Activated T-helper 1 cell treated with anti-CD3 and anti-CD28 coated beads, Interleukin-12 subunit alpha, Interleukin-12 subunit beta, Interleukin-2, Interleukin-4 antibody, amounts not matched to agents 30 ng/mL and 10 ng/mL and 1 ng/mL, durations not matched to agents 14 hours and 24 hours and 36 hours (primary cell): ENCODE measurements at regions not wholly inside any gene's neighbourhood (a gene's known extent, or its start where the extent isn't known, plus 50 kb on each side); places are given as distances from the start of the nearest gene placed in this dataset.

Experiments
- DNase-seq: peaks from one replicate; pipeline ENCODE4 v3.0.0; 2021; ENCODE audit warnings: low spot score
- H3K27ac Mint-ChIP-seq: one replicate; pipeline ENCODE4 v1.8.0; 2021; ENCODE audit warnings: mild to moderate bottlenecking, mixed read lengths
- H3K27me3 Mint-ChIP-seq: one replicate; pipeline ENCODE4 v1.8.0; 2022; ENCODE audit warnings: mild to moderate bottlenecking, moderate library complexity, mixed read lengths; ENCODE audit not compliant: insufficient read depth
- H3K36me3 Mint-ChIP-seq: one replicate; pipeline ENCODE4 v1.8.0; 2021; ENCODE audit warnings: low read depth, mixed read lengths
- H3K4me1 Mint-ChIP-seq: one replicate; pipeline ENCODE4 v1.8.0; 2021; ENCODE audit warnings: low read depth, mixed read lengths
- H3K4me3 Mint-ChIP-seq: one replicate; pipeline ENCODE4 v1.8.0; 2021; ENCODE audit warnings: mild to moderate bottlenecking, moderate library complexity, mixed read lengths
- H3K9me3 Mint-ChIP-seq: one replicate; pipeline ENCODE4 v1.8.0; 2021; ENCODE audit warnings: mixed read lengths
- intact Hi-C: fragments of 100-400 bp; cut with micrococcal nuclease; formaldehyde crosslinking; loops from one replicate; pipeline ENCODE4 v1.15.1; 2024

DNA sequence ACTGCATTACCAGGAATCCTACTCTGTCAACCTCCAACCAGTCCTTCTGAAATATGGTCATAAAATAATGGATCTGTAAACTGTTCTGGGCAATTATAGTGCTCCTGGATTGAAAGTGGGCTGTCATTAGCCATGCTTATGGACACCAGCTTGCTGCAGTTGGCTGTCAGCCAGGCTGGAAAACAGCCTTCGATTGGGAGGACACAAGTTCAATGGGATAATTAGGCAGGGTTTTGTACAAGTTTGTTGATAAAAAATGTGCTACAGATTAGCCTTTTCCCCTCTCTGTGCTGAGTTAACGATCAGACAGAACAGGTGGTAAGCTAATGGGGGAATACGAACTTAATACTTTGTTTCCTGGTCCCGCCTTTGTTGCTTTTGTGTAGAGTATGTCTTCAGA, 413.9 kb downstream of the DUSP10 start:
- no peaks in the 10 kb centered on the region for H3K27me3 Mint-ChIP-seq
- no peaks in the 10 kb centered on the region for H3K36me3 Mint-ChIP-seq
- H3K4me3 Mint-ChIP-seq, result no peak overlapping the region
- intact Hi-C loops, result no loop called here
- H3K27ac Mint-ChIP-seq, result no peak overlapping the region
- no peaks in the 10 kb centered on the region for H3K4me1 Mint-ChIP-seq
- DNase-seq, result no peak
- peaks cover 11% of the 10 kb centered on the region for H3K9me3 Mint-ChIP-seq

DNA sequence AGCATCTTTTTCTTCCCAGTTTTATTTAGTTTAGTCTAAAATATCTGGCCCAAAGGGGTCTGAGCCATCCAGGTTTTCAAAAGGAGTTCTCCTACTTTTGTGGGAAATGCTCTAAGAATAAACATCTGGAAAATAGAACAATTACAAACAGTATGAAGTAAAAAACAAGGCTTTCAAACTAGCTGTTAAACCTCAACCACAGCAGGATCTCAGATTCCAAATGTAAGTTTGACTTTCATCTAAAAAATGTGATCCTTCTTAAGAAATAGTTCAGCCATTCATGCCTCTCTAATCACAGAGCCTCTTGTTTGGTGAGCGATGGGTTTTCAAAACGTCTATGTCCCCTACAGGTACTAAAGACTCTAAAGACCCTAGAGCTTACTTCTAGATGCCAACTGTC, 413.5 kb downstream of the DUSP10 start:
- Mint-ChIP-seq H3K4me1 (no peaks in the 10 kb centered on the region), H3K27ac (no peak overlapping the region), H3K4me3 (no peak overlapping the region), H3K27me3 (no peaks in the 10 kb centered on the region), H3K9me3 (peaks cover 11% of the 10 kb centered on the region), H3K36me3 (no peaks in the 10 kb centered on the region)
- DNase-seq, result no peak
- intact Hi-C loops, result no loop called here

DNA sequence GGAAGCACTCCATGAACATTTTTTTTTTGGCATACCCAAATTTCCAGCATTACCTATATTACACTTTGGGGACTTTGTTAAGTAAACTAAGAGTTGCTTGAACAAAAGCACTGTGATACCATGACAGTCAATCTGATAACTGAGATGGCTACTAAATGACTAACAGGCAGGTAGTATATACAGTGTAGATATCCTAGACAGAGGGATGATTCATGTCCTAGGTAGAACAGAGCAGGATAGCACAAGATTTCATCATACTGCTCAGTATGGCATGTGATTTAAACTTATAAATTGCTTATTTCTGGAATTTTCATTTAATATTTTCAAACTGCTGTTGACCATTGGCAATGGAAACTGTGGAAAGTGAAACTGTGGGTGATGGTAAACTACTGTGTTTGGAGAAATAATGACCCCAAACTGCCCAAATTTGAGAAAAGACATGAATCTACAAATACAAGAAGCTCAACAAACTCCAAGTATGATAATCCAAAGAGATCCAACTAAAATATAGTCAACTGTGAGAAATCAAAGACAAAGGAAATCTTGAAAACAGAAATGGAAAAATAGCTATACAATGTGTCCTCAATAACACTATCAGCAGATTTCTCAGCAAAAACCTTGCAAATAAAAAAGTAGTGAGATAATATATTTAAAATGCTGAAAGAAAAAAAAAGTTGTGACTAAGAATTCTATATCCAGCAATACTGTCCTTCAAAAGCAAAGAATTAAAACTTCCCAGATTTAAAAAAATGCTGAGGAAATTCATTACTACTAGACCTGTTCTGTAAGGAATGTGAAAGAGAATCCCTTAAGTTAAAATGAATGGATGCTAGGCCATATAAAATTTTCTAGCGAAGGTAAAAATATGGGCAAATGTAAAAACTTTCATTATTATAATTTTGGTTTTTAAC, 410.4 kb downstream of the DUSP10 start:
- H3K4me3 Mint-ChIP-seq, result no peak overlapping the region
- intact Hi-C loops, result no loop called here
- no peak overlapping the region for H3K27ac Mint-ChIP-seq
- H3K36me3 Mint-ChIP-seq, result no peaks in the 10 kb centered on the region
- no peaks in the 10 kb centered on the region for H3K27me3 Mint-ChIP-seq
- peaks cover 11% of the 10 kb centered on the region for H3K9me3 Mint-ChIP-seq
- no peaks in the 10 kb centered on the region for H3K4me1 Mint-ChIP-seq
- DNase-seq, result no peak

DNA sequence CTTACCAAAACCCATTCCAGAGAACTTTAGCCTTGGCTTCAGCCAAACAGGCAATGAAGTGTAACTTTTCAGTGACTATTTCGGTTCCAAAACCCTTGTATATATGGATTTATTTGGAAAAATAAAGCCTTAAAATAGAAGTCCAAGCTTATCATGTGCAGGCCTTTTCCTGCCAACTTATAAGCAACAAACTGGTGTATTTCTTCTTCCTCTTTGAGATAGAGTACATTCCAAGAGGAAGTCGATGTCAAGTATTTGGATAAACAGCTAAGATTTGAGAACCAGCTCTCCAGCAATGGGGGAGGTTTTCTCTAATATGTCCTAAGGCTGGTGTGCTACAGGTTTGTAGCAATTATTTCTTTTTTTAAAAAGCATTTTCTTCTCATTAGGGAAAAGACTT, 407.8 kb downstream of the DUSP10 start:
- Mint-ChIP-seq H3K4me1 (no peaks in the 10 kb centered on the region), H3K4me3 (no peak overlapping the region), H3K27me3 (no peaks in the 10 kb centered on the region), H3K27ac (no peak overlapping the region), H3K9me3 (peaks cover 11% of the 10 kb centered on the region), H3K36me3 (no peaks in the 10 kb centered on the region)
- DNase-seq, result no peak
- intact Hi-C loops, result no loop called here

DNA sequence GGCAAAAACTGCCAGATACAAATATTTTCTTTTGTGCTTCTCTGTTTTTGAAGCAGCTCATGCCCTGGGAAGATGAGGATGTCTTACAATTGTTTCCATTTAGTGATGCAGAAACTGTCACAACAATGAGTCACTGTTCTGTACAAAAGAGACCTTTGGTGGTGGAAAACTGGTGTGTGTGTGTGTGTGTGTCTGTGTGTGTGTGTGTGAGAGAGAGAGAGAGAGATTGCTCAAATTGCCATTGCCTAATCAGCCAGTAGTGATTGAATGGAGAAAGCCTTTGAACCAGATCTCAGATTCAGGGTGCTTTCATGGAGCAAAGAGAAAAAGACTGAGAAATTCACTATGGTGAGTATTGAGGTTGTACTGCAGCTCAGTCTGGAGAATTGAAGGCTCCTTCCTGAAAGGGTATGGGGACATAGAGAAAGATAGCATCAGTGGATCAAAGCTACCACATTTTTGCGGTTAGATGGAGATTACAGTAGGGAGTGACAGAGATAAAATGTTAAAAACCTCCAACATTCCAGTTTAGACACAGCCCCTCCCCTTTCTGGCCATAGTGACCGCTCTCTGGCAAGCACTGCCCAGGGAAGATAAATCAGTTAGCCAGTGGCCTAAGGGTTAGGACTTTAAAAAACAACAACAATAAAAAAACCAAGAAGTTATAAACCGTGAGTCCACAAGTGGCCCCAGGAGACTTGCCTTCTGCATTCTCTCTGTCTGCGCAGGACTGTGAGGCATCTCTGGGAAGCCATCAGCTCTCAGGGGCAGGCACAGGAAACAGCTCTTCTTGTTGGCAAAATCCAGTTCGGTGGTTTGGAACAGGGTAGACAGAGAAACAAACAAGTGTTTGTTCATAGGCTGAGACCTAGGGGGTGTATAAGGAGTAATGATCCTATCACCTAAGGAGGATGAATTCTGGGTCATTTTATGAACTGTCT, 406.5 kb downstream of the DUSP10 start:
- Mint-ChIP-seq H3K9me3 (peaks cover 5% of the 10 kb centered on the region), H3K4me3 (no peak overlapping the region), H3K27ac (no peak overlapping the region), H3K36me3 (no peaks in the 10 kb centered on the region), H3K27me3 (peaks cover 2% of the 10 kb centered on the region), H3K4me1 (no peaks in the 10 kb centered on the region)
- intact Hi-C loops, result no loop called here
- no peak for DNase-seq

DNA sequence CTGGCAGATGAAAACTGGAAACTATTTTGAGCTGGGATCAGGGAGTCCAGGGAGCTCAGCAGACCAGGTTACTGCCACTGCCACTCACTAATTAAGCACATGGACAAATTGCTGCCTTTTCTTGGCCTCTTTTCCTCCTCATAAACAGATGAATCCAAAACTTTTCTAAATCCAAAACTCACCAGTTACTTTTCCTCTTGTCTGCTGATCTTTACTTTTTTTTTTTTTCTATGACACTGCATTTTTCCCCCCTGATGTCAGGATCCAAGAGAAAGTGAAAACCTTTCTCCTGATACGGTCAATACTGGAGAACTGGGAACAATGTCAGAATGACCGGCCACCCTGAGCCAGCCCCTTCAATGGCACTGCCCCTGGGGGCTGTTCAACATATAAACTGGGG, 405.8 kb downstream of the DUSP10 start:
- intact Hi-C loops, result no loop called here
- no peak overlapping the region for H3K4me3 Mint-ChIP-seq
- no peak for DNase-seq
- no peaks in the 10 kb centered on the region for H3K4me1 Mint-ChIP-seq
- peaks cover 2% of the 10 kb centered on the region for H3K27me3 Mint-ChIP-seq
- no peak overlapping the region for H3K27ac Mint-ChIP-seq
- peaks cover 5% of the 10 kb centered on the region for H3K9me3 Mint-ChIP-seq
- no peaks in the 10 kb centered on the region for H3K36me3 Mint-ChIP-seq

DNA sequence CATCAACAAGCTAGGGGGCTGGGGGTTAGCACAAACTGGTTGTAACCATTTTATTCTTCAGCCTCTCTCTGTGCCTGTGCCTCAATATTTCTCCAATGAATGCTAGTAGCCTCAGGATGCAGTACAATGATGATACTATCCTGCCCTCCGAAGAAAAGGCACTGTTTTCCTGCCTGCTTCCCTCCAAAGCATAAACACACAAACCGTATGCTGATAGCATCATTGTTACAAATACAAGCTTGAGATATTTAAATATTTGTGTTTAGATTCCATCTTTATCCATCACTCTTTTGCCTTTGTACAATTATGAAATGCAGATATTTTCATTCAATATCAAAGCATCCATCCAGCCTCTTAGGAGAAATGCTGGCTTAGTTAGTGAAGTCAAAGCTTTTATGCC, 404.8 kb downstream of the DUSP10 start:
- no peak overlapping the region for H3K4me3 Mint-ChIP-seq
- H3K27me3 Mint-ChIP-seq, result peaks cover 2% of the 10 kb centered on the region
- no peak overlapping the region for H3K27ac Mint-ChIP-seq
- intact Hi-C loops, result no loop called here
- no peak for DNase-seq
- peaks cover 5% of the 10 kb centered on the region for H3K9me3 Mint-ChIP-seq
- H3K36me3 Mint-ChIP-seq, result no peaks in the 10 kb centered on the region
- H3K4me1 Mint-ChIP-seq, result no peaks in the 10 kb centered on the region

DNA sequence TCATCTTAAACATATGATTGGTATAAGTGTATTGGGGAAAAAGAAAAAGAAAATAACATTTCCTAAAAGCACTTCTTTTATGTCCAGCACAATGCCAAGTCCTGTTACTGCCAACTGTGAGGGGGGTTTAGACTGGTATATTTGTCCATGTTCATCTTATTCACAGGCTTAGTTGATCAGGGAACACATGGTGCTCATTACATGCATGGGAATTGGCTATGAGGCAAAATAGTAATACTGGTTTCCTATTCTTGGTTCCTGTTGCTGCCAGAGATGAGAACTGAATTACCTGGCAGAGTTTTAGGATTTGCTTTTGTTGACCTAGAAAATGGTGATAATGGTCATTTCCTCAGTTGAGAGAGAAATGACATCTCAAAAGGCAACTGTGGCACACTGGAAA, 398.8 kb downstream of the DUSP10 start:
- H3K4me3 Mint-ChIP-seq, result no peak overlapping the region
- no peak for DNase-seq
- H3K27me3 Mint-ChIP-seq, result peaks cover 7% of the 10 kb centered on the region
- H3K4me1 Mint-ChIP-seq, result no peaks in the 10 kb centered on the region
- intact Hi-C loops, result no loop called here
- H3K36me3 Mint-ChIP-seq, result no peaks in the 10 kb centered on the region
- H3K9me3 Mint-ChIP-seq, result no peaks in the 10 kb centered on the region
- no peak overlapping the region for H3K27ac Mint-ChIP-seq

DNA sequence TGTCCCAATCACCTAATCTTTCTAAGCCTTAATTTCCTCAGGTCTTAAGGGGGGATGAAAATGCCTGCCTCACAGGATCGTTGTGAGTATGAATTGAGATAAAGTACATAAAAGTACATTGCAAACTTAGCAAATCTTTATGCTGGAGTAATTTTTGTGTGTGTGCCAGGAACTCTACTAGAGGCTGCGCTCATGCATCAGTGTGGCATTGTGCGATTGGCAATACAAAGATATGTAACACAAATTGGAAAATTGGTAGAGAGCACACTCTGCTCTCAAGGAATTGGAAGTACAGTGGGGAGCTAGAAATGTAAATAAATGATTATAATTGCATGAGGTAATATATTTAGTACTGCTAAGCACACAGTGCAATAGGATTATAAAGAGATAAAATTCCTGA, 398.3 kb downstream of the DUSP10 start:
- no peaks in the 10 kb centered on the region for H3K4me1 Mint-ChIP-seq
- intact Hi-C loops, result no loop called here
- H3K27me3 Mint-ChIP-seq, result peaks cover 7% of the 10 kb centered on the region
- no peak for DNase-seq
- H3K27ac Mint-ChIP-seq, result no peak overlapping the region
- H3K36me3 Mint-ChIP-seq, result no peaks in the 10 kb centered on the region
- H3K4me3 Mint-ChIP-seq, result no peak overlapping the region
- no peaks in the 10 kb centered on the region for H3K9me3 Mint-ChIP-seq

DNA sequence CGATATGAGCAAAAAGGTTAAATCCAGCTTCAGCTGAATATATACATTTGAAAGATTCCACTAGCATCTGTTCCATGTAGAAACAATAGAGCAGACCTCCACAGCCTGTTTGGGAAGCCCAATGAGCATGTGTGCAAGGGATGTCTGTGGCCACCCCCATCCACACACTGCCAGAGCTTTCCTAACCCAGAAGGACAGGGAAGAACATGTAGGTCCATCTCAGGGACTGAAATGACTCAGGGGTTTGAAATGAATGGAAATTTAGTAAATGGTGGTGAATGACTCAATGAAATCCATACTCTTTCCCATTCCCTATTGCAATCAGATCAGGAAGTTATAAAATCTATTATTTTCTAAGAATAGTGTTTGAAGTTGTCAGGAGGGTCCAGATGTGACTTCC, 397.2 kb downstream of the DUSP10 start:
- Mint-ChIP-seq H3K4me3 (no peak overlapping the region), H3K27me3 (peaks cover 7% of the 10 kb centered on the region), H3K36me3 (no peaks in the 10 kb centered on the region), H3K9me3 (no peaks in the 10 kb centered on the region), H3K27ac (no peak overlapping the region), H3K4me1 (no peaks in the 10 kb centered on the region)
- intact Hi-C loops, result no loop called here
- DNase-seq, result no peak

DNA sequence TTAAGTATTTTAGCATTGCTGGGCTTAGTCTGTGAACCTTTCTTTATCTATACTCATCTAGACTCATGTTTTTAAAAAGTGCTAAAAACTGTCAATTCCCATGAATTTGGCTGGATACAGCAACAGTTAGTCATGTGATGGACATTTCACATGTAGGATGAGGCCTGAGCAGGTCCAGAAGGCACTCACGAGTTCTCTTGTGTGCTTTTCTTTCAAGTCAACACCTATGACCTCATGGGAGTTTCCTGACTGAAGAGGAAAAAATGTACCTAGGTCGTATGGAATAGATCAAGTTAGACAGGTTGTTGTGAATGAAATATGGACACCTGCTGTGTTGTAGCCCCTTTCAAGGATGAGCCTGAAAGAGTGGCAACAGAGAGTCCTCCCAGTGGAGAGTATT, 394.2 kb downstream of the DUSP10 start:
- intact Hi-C loops, result no loop called here
- Mint-ChIP-seq H3K27me3 (peaks cover 7% of the 10 kb centered on the region), H3K4me3 (no peak overlapping the region), H3K36me3 (no peaks in the 10 kb centered on the region), H3K4me1 (no peaks in the 10 kb centered on the region), H3K9me3 (no peaks in the 10 kb centered on the region), H3K27ac (no peak overlapping the region)
- no peak for DNase-seq

DNA sequence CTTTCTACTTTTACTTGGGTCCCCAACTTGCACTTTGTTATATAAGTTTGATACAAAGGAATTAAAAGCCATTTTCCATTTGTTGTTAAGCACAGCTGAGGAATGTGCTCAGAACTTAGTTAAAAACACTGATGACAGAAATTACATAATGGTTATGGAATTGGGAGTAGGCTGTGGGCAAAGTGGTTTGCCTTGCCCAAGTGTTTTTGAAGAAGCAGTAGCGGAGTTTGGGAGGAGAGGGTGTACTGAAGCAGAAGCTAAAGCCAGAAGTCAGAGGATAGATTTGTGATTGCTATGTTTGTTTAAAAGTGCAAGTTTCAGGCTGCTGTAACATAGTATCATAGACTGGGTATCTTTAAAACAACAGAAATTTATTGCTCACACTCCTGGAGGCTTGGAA, 391.8 kb downstream of the DUSP10 start:
- no peaks in the 10 kb centered on the region for H3K36me3 Mint-ChIP-seq
- H3K4me1 Mint-ChIP-seq, result no peaks in the 10 kb centered on the region
- H3K9me3 Mint-ChIP-seq, result no peaks in the 10 kb centered on the region
- intact Hi-C loops, result no loop called here
- H3K27me3 Mint-ChIP-seq, result peaks cover 5% of the 10 kb centered on the region
- H3K27ac Mint-ChIP-seq, result no peak overlapping the region
- DNase-seq, result no peak
- no peak overlapping the region for H3K4me3 Mint-ChIP-seq

DNA sequence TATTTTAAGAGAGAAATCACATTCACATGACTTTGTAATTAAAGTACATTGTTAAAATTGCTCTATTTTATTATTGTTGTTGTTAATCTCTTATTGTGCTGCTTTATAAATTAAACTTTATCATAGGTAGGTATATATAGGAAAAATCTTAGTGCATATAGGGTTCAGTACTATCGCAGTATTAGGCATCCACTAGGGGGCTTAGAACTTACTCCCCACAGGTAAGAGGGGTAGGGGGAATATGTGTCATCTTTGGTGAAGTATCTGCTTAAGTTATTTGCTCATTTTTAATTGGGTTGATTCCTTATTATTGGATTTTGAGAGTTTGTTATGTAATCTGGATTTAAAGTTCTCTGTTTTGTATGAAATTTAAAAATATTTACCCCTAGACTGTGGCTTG, 385.2 kb downstream of the DUSP10 start:
- H3K4me1 Mint-ChIP-seq, result no peaks in the 10 kb centered on the region
- H3K27ac Mint-ChIP-seq, result no peak overlapping the region
- H3K27me3 Mint-ChIP-seq, result no peaks in the 10 kb centered on the region
- no peak overlapping the region for H3K4me3 Mint-ChIP-seq
- no peak for DNase-seq
- intact Hi-C loops, result no loop called here
- H3K36me3 Mint-ChIP-seq, result no peaks in the 10 kb centered on the region
- H3K9me3 Mint-ChIP-seq, result no peaks in the 10 kb centered on the region
